ENCODE measurements at regions not wholly inside any gene's neighbourhood (a gene's known extent, or its start where the extent isn't known, plus 50 kb on each side); places are given as distances from the start of the nearest gene placed in this dataset.

DNA sequence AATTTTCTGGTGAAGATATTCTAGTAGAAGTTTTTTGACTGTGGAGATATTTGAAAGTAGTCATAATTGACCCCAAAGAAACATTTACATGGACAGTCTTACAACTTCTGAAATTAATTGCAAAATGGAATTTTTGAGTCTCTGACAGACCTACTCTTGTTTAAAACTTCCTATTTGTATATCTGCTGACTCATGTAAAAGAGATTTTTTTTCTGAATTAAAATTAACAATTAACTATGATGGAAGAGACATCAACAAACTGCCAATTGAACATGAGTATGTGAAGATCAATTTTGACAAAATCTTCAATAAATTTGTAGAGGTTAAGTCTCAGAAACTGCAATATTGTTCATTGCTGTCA, 108.5 kb upstream of the MAX start:
- no peaks in the 10 kb centered on the region for H3K9me3 ChIP-seq (ENCODE audit: low read length)
- H3K79me2 ChIP-seq (ENCODE audit: insufficient read depth, low read length) = no peaks in the 10 kb centered on the region
- H3K27me3 ChIP-seq (ENCODE audit: control insufficient read depth in 1 of 2, insufficient read depth in 2 of 2, low read length in 2 of 2) = no peaks in the 10 kb centered on the region; a peak in 1 of 5 replicates
- H3K36me3 ChIP-seq (replicated peaks in 1 of 2; ENCODE audit: control insufficient read depth in 1 of 2, insufficient read depth in 2 of 2, low read length in 2 of 2) = no peaks in the 10 kb centered on the region
- CTCF ChIA-PET (ENCODE audit: low intra/inter-chr PET ratio, low total read pairs) = no interaction called here
- no peak overlapping the region for H2AFZ ChIP-seq (ENCODE audit: low read length)
- ATAC-seq (no peak), FAIRE-seq (no peak), DNase-seq (ENCODE audit: low spot score) (no peak)
- H3K4me2 ChIP-seq (ENCODE audit: low read depth, low read length) = no peak overlapping the region
- intact Hi-C loops (cut with micrococcal nuclease; ENCODE audit: unreplicated experiment) (loop anchor here (2.0 kb wide), 1 partner anchor 20 kb away; no protein-coding TSS in a partner anchor), in situ Hi-C loops (cut with HindIII; ENCODE audit: extremely low pct_ligation_motif_present, low pct_unique_long_range_greater_than_20kb) (no loop called here)
- no peak overlapping the region for H3K9ac ChIP-seq (ENCODE audit: insufficient read depth, low read depth, low read length)
- H3K4me3 ChIP-seq (replicated peaks in 1 of 3; ENCODE audit: insufficient read depth in 1 of 3, low read depth in 2 of 3, low read length in 3 of 3) = no peak overlapping the region
- no peaks in the 10 kb centered on the region for H4K20me1 ChIP-seq (ENCODE audit: insufficient read depth, low read length)
- peaks cover 30% of the 10 kb centered on the region for H3K4me1 ChIP-seq (ENCODE audit: insufficient read depth, low read length)
- POLR2A ChIA-PET = interaction anchor here (0.9 to 1.2 kb wide), 2 partner anchors 15 to 91 kb away, joined by 4 to 7 read pairs; no protein-coding TSS in a partner anchor
- TF ChIP-seq FOXP1 (IDR thresholded peaks at IDR 0.05) (no peak), FOXP1 (CRISPR knock-in tag; IDR thresholded peaks at IDR 0.05) (no peak), BRD4 (CRISPR knock-in tag; IDR thresholded peaks at IDR 0.05) (no peak), EHMT2 (IDR thresholded peaks at IDR 0.05; ENCODE audit: borderline replicate concordance, low read depth, low read length) (no peak), KAT2B (IDR thresholded peaks at IDR 0.05; ENCODE audit: borderline replicate concordance, low read depth, low read length) (no peak), MAFF (IDR thresholded peaks at IDR 0.05; ENCODE audit: low read depth, low read length) (peak; percentile 89), PHF5A (CRISPR knock-in tag; IDR thresholded peaks at IDR 0.05; ENCODE audit: low read depth, unreplicated experiment) (no peak), MAFK (conservative IDR thresholded peaks at IDR 0.05 in 1 of 2, IDR thresholded peaks at IDR 0.05 in 1 of 2; ENCODE audit: low read length in 2 of 2) (peak; percentile 87 to 95)
- H3K27ac ChIP-seq (ENCODE audit: extremely low read length, insufficient read depth, low read length) = no peak overlapping the region
- no TSS peak for BruUV-seq (replicated peaks)

DNA sequence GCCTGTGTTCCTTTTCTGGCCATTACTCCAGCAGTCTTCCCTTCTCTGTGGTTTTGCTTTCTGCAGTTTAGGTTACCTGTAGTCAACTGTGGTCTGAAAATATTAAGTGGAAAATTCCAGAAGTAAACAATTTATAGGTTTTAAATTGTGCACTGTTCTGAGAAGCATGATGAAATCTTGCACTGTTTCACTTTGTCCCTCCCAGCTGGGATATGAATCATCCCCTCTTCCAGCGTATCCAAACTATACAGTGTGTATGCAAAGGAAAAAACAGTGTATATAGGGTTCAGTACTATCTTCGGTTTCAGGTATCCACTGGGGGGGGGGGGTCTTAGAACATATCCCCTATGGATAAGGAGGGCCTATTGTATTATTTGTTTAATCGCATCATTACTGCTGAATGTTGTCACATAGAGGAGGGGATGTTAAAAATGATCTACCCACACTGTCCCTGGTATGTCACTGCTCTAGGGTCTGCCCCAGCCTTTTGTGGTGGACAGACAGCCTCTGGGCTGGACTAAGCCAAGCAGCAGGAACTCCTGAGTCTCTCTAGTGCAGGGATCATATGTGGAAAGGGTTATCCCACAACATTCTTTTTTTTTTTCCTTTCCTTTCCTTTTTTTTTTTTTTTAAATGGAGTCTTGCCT, 109.1 kb upstream of the MAX start:
- CTCF ChIA-PET (ENCODE audit: low intra/inter-chr PET ratio, low total read pairs) = no interaction called here
- Histone ChIP-seq H3K9ac (ENCODE audit: insufficient read depth, low read depth, low read length) (no peak overlapping the region), H3K4me2 (ENCODE audit: low read depth, low read length) (peak overlapping the region; percentile 12; the same call in 1 of the 2 replicates), H3K4me3 (replicated peaks in 1 of 3; ENCODE audit: insufficient read depth in 1 of 3, low read depth in 2 of 3, low read length in 3 of 3) (no peak overlapping the region), H2AFZ (ENCODE audit: low read length) (no peak overlapping the region), H3K79me2 (ENCODE audit: insufficient read depth, low read length) (no peaks in the 10 kb centered on the region), H3K36me3 (replicated peaks in 1 of 2; ENCODE audit: control insufficient read depth in 1 of 2, insufficient read depth in 2 of 2, low read length in 2 of 2) (no peaks in the 10 kb centered on the region), H3K27me3 (ENCODE audit: control insufficient read depth in 1 of 2, insufficient read depth in 2 of 2, low read length in 2 of 2) (no peaks in the 10 kb centered on the region; a peak in 1 of 5 replicates), H3K9me3 (ENCODE audit: low read length) (no peaks in the 10 kb centered on the region), H3K27ac (ENCODE audit: extremely low read length, insufficient read depth, low read length) (no peak overlapping the region), H4K20me1 (ENCODE audit: insufficient read depth, low read length) (no peaks in the 10 kb centered on the region), H3K4me1 (ENCODE audit: insufficient read depth, low read length) (peaks cover 29% of the 10 kb centered on the region)
- no TSS peak for BruUV-seq (replicated peaks)
- ATAC-seq = peak; percentile 49; the same call in 1 of the 3 replicates
- FAIRE-seq = no peak
- POLR2A ChIA-PET = interaction anchor here (0.9 to 1.2 kb wide), 2 partner anchors 15 to 90 kb away, joined by 4 to 7 read pairs; no protein-coding TSS in a partner anchor
- intact Hi-C loops (cut with micrococcal nuclease; ENCODE audit: unreplicated experiment) (loop anchor here (2.0 kb wide), 1 partner anchor 19 kb away; no protein-coding TSS in a partner anchor), in situ Hi-C loops (cut with HindIII; ENCODE audit: extremely low pct_ligation_motif_present, low pct_unique_long_range_greater_than_20kb) (no loop called here)
- peak; percentile 37 for DNase-seq (ENCODE audit: low spot score)
- WGBS (ENCODE audit: low lambda C conversion rate) = 27% methylated on average over 3 of the region's 3 CpGs
- TF ChIP-seq BHLHE40 (IDR thresholded peaks at IDR 0.05; ENCODE audit: low read length) (no peak), KLF9 (CRISPR knock-in tag; IDR thresholded peaks at IDR 0.05; ENCODE audit: low read depth) (no peak), ZNF484 (CRISPR knock-in tag; IDR thresholded peaks at IDR 0.05; ENCODE audit: borderline replicate concordance, low read depth) (no peak), ZNF674 (CRISPR knock-in tag; IDR thresholded peaks at IDR 0.05; ENCODE audit: low read depth) (no peak), EP300 (IDR thresholded peaks at IDR 0.05; ENCODE audit: low read depth in 2 of 2, low read length in 2 of 2) (peak in 1 of 2 experiments; percentile 39; a peak in 1 of 4 replicates), EP300 (CRISPR knock-in tag; IDR thresholded peaks at IDR 0.05; ENCODE audit: borderline replicate concordance) (no peak), ESRRA (CRISPR knock-in tag; IDR thresholded peaks at IDR 0.05; ENCODE audit: low read depth) (no peak), DNMT3B (CRISPR knock-in tag; conservative IDR thresholded peaks at IDR 0.05) (no peak), FOXA3 (CRISPR knock-in tag; IDR thresholded peaks at IDR 0.05) (peak; percentile 23; the same call in 1 of the 2 replicates), HMG20A (CRISPR knock-in tag; IDR thresholded peaks at IDR 0.05; ENCODE audit: borderline replicate concordance) (0 out of 2 replicates have a peak, but pooled peaks have one; percentile 14)
- TF ChIP-seq, protein P1, sequence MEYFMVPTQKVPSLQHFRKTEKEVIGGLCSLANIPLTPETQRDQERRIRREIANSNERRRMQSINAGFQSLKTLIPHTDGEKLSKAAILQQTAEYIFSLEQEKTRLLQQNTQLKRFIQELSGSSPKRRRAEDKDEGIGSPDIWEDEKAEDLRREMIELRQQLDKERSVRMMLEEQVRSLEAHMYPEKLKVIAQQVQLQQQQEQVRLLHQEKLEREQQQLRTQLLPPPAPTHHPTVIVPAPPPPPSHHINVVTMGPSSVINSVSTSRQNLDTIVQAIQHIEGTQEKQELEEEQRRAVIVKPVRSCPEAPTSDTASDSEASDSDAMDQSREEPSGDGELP (IDR thresholded peaks at IDR 0.05; ENCODE audit: borderline replicate concordance, low read depth) = peak; percentile 50; the same call in 1 of the 2 replicates
- TF ChIP-seq, protein P2, sequence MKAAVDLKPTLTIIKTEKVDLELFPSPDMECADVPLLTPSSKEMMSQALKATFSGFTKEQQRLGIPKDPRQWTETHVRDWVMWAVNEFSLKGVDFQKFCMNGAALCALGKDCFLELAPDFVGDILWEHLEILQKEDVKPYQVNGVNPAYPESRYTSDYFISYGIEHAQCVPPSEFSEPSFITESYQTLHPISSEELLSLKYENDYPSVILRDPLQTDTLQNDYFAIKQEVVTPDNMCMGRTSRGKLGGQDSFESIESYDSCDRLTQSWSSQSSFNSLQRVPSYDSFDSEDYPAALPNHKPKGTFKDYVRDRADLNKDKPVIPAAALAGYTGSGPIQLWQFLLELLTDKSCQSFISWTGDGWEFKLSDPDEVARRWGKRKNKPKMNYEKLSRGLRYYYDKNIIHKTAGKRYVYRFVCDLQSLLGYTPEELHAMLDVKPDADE (CRISPR knock-in tag; IDR thresholded peaks at IDR 0.05) = no peak
